HPDE6-E6E7 (cell line): ENCODE measurements at regions not wholly inside any gene's neighbourhood (a gene's known extent, or its start where the extent isn't known, plus 50 kb on each side); places are given as distances from the start of the nearest gene placed in this dataset.

Source experiments
- DNase-seq: peaks from one replicate; pipeline ENCODE4 v3.0.0; 2011; ENCODE audit warnings: missing footprints; ENCODE audit errors: extremely low spot score

DNA sequence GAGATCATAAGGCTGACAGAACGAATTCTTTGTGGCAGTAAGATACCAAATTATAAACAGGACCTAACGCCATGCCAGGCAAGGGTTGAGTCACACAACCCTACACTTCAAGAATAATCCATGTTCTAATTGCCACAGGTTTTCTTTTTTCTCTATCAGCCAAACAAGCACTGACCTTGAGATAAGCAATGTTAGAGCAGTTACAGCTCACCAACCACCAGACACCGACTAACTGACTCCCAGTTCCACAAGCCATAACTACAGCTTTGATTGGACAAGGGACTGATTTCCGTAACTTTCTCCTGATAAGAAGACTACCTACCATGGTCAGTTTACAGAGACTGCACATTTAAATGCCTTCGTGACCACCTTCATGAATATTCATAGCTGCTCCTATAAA, 149.6 kb downstream of the PTPRU start:
- DNase-seq = no peak

DNA sequence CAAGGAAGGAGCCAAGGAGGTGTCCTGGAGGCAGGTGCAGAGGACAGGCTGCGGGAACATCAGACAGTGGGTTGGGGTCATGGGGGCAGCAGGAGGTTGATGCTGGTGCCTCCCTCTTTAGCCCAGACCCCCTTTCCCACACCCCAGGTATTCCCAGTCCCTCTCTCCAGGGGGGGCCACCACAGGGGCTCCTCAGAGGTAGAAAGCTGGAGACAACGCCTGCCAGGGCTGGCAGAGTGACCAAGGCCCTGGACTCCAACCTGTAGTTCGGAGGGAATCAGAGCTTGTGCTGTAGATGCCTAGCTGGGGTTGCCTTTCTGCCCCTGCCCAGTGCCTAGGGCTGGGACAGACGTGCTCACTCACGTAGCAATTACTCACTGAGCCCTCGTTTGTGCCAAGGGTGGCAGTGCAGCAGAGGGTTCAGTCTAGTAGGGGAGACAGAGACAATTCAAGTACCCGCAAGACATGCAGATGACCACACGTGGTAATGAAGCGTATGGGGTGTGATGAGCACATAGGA, 148.2 kb downstream of the PTPRU start:
- DNase-seq = no peak

DNA sequence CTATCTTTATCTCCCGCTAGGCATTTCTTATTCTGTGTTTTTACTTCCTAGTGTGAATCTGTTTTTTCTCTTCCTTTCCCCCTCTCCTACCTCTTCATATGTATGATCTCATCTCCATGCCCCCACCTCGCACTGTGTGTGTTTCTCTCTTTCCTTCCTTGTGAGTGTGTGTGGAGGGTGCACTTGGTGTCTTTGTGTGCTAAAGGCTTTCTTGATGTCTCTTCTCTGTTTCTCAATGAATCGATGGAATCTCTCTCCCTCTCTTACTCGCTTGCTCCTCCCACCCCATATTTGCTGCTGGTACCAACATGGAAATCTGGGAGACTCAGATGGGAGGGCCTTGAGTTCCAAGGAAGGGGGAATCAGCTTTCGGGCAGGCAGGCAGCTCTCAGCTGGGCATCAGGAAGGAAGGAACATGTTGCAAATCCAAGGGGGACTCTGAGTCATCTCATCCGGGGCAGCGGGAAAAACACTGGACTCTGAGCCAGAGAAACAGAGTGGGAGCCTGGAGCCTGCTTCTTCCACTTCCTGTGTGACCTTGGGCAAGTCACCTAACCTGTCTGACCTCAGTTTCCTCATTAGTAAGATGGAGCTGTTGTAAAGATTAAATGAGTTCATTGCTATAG, 147.5 kb downstream of the PTPRU start:
- DNase-seq = no peak

DNA sequence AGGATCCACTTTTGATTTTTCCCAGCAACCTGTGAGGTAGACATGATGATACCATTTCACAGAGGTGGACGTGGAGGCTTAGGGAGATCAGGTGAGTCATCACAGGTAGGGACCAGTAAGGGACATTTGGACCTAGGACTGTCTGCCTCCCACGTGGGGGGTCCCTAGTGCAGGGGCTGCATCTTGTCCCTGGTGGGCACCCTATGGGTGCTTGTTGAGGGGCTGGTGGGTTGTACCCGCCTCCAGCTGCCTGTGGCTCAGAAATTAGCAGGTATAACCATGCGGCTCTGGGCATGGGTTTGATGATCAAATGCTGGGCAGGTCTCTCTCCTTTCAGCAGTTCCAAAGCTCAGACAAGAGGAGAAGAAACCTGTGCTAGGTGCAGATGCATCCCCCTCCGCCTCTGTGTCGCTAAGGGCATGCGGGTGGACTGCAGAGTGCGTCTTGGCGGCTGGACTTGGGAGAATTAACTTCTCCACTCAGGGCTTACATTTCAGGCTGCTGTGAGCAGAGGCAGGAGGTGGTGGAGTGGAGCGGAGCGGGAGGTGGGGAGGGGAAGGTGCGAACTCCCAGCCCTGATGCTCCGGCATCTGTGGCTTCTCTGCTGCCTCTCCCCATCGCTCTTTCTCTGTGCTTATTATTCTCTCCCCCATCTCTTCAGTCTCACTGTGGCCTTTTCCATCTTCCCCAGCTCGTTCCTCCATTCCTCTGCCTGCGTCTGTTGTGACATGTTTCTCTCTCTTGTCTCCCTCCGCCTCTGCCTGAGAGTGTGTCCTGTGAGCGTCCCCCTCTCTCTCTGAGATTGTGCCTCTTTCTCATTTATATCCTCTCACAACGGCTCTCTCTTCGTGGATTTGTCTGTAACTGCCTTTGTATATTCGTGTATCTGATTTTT, 146.8 kb downstream of the PTPRU start:
- DNase-seq = no peak

- DNase-seq = no peak
Observed at GRCh38 chr1:29381426-29381825, 145.1 kb downstream of the PTPRU start.

DNA sequence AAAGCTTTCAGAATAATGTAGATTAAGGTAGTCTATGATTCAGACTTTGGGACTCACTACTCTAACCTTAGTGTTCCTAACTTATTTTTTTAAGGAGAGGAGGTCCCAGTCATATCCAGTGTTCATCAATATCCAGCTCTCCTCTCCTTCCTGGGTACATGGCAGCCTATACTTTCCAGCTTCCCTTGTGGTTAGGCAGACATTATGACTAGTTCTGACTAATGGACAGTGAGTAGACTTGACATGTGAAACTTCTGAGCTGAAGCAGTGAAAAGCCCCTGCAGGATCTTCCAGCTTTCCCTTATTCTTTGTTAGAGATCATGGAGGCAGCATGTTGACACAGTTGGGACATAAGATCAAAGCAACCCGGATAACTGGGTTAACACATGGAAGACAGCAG, 144.2 kb downstream of the PTPRU start:
- DNase-seq = no peak

DNA sequence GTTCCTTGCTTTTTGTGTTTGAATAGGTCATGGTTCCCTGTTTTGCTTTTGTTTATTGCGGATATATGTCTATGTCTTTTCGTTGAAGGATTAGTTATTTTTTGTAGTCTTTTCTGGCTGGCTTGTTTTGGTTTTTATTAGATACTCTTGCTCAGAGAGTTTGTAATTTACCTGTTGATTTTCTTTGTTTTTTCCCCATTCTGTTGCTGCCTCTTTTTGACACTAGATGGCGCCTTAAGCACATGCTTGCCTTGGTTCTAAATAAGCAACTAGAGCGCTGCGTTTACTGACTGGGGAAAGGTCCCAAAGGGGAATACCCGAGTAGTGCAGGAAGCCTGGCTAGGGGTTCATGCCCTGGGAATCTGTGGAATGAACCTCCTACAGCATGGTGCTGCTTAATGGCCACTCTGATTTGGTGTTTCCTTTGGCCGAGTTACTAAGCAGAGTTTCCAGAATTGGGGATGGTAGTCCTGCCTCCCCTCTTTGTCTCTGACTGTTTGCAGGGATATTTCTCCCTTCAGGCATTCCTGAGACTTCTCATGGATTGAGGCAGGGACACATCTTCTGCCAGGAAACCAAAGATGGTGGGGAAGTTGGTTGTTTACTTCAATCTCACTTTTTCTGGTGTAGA, 143.2 kb downstream of the PTPRU start:
- no peak for DNase-seq
